ENCODE measurements at regions not wholly inside any gene's neighbourhood (a gene's known extent, or its start where the extent isn't known, plus 50 kb on each side); places are given as distances from the start of the nearest gene placed in this dataset.

DNA sequence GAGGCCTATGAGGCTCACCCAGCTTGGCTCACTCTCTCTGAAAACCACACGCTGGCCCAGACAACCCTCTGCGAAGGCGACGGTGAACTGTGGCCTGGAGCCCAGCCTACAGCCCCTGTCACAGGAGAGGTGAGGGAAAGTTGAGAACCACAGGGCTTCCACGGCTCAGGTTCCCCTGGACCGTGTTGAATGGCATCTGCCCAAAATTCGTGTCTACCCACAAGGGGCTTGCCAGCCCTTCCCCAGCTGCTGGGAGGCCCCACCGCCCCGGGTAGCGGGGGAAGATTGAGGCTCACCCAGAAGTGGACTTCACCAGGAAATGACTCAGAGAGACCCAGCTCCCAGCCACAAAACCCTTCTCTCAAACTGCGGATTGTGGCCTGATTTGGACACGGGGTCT, 197.1 kb downstream of the CTTN start:
- TF ChIP-seq EZH2 (IDR thresholded peaks at IDR 0.05; ENCODE audit: insufficient read depth, poor library complexity, severe bottlenecking): no peak
- TF ChIP-seq EZH2phosphoT487 (IDR thresholded peaks at IDR 0.05; ENCODE audit: insufficient read depth, low read depth): no peak

Data from GM23248 (cell line).